ENCODE measurements at regions not wholly inside any gene's neighbourhood (a gene's known extent, or its start where the extent isn't known, plus 50 kb on each side); places are given as distances from the start of the nearest gene placed in this dataset.

DNA sequence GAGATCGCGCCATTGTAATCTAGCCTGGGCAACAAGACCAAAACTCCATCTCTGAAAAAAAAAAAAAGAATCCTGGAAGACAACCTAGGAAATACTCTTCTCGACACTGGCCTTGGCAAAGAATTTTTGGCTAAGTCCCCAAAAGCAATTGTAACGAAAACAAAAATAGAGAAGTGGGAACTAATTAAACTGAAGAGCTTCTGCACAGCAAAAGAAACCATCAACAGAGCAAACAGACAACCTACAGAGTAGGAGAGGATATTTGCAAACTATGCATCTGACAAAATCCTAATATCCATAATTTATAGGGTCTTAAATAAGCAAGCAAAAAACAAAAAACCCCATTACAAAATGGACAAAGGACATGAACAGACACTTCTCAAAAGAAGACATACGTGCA is 76.5 kb upstream of the DUSP21 start:
- no peak for TF ChIP-seq POLR2A (IDR thresholded peaks at IDR 0.05)
- TF ChIP-seq, protein P1, sequence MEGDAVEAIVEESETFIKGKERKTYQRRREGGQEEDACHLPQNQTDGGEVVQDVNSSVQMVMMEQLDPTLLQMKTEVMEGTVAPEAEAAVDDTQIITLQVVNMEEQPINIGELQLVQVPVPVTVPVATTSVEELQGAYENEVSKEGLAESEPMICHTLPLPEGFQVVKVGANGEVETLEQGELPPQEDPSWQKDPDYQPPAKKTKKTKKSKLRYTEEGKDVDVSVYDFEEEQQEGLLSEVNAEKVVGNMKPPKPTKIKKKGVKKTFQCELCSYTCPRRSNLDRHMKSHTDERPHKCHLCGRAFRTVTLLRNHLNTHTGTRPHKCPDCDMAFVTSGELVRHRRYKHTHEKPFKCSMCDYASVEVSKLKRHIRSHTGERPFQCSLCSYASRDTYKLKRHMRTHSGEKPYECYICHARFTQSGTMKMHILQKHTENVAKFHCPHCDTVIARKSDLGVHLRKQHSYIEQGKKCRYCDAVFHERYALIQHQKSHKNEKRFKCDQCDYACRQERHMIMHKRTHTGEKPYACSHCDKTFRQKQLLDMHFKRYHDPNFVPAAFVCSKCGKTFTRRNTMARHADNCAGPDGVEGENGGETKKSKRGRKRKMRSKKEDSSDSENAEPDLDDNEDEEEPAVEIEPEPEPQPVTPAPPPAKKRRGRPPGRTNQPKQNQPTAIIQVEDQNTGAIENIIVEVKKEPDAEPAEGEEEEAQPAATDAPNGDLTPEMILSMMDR (IDR thresholded peaks at IDR 0.05): no peak
- DNase-seq: no peak

DNA sequence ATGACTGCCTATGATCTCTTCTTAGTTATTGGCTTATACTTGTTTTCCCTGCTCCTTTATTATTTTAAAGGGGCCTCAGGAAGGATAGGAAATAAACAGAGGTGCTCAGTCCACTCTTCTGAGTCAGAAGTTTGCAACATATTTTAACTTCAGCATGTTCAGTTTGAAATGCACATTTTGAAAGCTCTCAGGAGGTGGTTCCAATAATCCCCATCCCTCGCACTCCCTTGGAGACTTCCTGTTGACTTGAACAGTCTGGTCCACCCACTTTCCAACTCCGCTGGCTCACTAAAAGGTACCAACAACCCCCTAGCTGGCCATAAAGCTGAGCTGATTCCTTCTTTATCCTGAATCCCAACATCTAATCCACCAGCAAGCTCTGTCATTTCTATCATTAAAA is 78.3 kb upstream of the DUSP21 start:
- H3K4me3 ChIP-seq: no peak overlapping the region
- H3K27me3 ChIP-seq: no peaks in the 10 kb centered on the region
- intact Hi-C loops (cut with DNase I): no loop called here
- H3K9me3 ChIP-seq: no peaks in the 10 kb centered on the region
- no peak overlapping the region for H3K27ac ChIP-seq
- no peaks in the 10 kb centered on the region for H3K36me3 ChIP-seq
- DNase-seq: no peak
- peaks cover 0 to 3% (median 0%) of the 10 kb centered on the region in 3 donors for H3K4me1 ChIP-seq
- TF ChIP-seq, protein P1 (IDR thresholded peaks at IDR 0.05): no peak
- TF ChIP-seq POLR2A (IDR thresholded peaks at IDR 0.05): no peak
- 75% methylated on average over 2 of the region's 2 CpGs; no CpG with 5 or more reads in 1 of the 2 donors for WGBS, 2 donors

More for the DNA sequence above, 76.5 kb upstream of the DUSP21 start:
- Histone ChIP-seq H3K9me3 (no peaks in the 10 kb centered on the region), H3K27ac (no peak overlapping the region), H3K36me3 (no peaks in the 10 kb centered on the region), H3K4me1 (peaks cover 0 to 3% (median 0%) of the 10 kb centered on the region in 3 donors), H3K4me3 (no peak overlapping the region), H3K27me3 (no peaks in the 10 kb centered on the region)
- 61 to 64% methylated on average over 5 of the region's 5 CpGs for WGBS, 2 donors
- intact Hi-C loops (cut with DNase I): no loop called here

DNA sequence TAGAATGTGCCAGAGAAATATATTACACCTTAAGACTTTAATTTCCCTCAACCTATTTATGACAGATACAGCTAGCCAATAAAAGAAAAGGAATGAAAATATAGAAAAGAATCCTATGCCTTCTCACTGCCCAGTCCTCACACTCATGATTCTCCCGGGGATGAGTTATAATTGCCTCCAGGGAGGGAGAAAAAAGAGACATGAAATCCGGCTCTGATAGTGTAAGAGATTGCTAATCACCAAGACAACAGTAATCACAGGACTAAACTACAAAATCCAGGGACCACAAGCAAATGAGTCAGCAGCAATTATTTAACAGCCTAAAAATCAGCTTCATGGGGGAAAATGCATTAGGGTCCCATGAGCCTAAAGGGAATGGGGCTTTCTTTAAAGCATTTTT is 95.9 kb upstream of the DUSP21 start:
- TF ChIP-seq, protein P1 (IDR thresholded peaks at IDR 0.05): no peak
- TF ChIP-seq POLR2A (IDR thresholded peaks at IDR 0.05): no peak
- WGBS, 2 donors: 7% methylated on average over 2 of the region's 2 CpGs
- H3K27ac ChIP-seq: no peak overlapping the region

DNA sequence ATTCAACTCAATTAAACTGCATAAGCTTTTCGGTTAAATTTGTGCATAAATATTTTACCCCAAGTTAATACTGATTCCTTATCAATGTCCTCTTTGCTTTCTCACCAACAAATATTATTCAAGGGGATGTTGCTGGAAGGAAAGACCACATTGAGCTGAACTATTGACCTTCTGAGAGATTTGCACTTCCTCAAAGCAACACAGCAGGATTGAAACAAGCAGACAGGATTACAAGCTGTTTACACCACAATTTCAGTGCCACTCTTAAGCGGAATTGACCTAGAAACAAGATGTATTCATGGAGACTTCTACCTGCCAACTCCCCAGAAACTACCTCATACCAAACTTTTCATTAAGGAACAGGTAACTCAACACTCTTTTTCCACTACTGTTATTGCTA is 96.5 kb upstream of the DUSP21 start:
- DNase-seq: no peak
- no peaks in the 10 kb centered on the region for H3K9me3 ChIP-seq
- no peaks in the 10 kb centered on the region for H3K36me3 ChIP-seq
- no peak for TF ChIP-seq POLR2A (IDR thresholded peaks at IDR 0.05)
- TF ChIP-seq, protein P1 (IDR thresholded peaks at IDR 0.05): no peak
- H3K4me3 ChIP-seq: no peak overlapping the region
- no peaks in the 10 kb centered on the region for H3K4me1 ChIP-seq
- no peak overlapping the region for H3K27ac ChIP-seq
- 59 to 93% methylated on average over 2 of the region's 2 CpGs for WGBS, 2 donors
- intact Hi-C loops (cut with DNase I): no loop called here
- H3K27me3 ChIP-seq: no peaks in the 10 kb centered on the region

More for the DNA sequence above, 95.9 kb upstream of the DUSP21 start:
- H3K36me3 ChIP-seq: no peaks in the 10 kb centered on the region
- DNase-seq: no peak
- H3K4me3 ChIP-seq: no peak overlapping the region
- H3K9me3 ChIP-seq: no peaks in the 10 kb centered on the region
- H3K27me3 ChIP-seq: no peaks in the 10 kb centered on the region
- intact Hi-C loops (cut with DNase I): no loop called here
- H3K4me1 ChIP-seq: no peaks in the 10 kb centered on the region

DNA sequence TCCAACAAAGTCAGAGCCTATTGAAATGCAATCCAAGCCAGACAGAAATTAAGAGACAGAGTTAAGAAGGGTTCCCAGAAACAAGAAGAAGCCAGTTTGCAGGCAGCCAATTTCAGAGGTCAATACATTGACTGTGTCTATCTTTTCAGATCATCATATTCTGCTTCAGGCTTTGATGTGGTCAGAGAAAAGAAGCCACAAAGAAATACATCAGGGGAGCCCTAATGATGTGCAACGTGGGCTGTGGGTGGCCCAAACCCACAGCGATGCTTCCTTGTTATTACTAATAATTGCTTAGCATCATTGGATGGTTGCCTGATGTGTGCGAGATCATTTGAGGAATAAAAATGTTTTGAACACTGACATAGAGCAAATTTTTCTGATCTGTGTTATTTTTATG is 99.0 kb upstream of the DUSP21 start:
- H3K27ac ChIP-seq: no peak overlapping the region
- no peaks in the 10 kb centered on the region for H3K36me3 ChIP-seq
- intact Hi-C loops (cut with DNase I): no loop called here
- no peaks in the 10 kb centered on the region for H3K27me3 ChIP-seq
- no peak overlapping the region for H3K4me3 ChIP-seq
- no peaks in the 10 kb centered on the region for H3K4me1 ChIP-seq
- TF ChIP-seq, protein P1 (IDR thresholded peaks at IDR 0.05): no peak
- no peak for TF ChIP-seq POLR2A (IDR thresholded peaks at IDR 0.05)
- DNase-seq: no peak
- WGBS, 2 donors: 44 to 63% methylated on average over 3 of the region's 3 CpGs
- H3K9me3 ChIP-seq: no peaks in the 10 kb centered on the region
